Liver (tissue), 3 donors: ENCODE measurements at regions not wholly inside any gene's neighbourhood (a gene's known extent, or its start where the extent isn't known, plus 50 kb on each side); places are given as distances from the start of the nearest gene placed in this dataset.

ENCODE experiments used
- ATF3 ChIP-seq: IDR thresholded peaks from 2 replicates; pipeline ENCODE4 v1.6.1; 2016; ENCODE audit warnings: antibody characterized with exemption
- CTCF ChIP-seq: fragments of 150-350 bp; IDR thresholded peaks from 2 replicates; pipeline ENCODE4 v1.5.1; 2017; ENCODE audit warnings: improper control_type of control experiment, low read depth, low read length; ENCODE audit not compliant: missing input control
- EGR1 ChIP-seq, 2 donors: IDR thresholded peaks; 2 replicates each; pipeline ENCODE4 v1.6.1; 2016 to 2018; ENCODE audit warnings: antibody characterized with exemption in 2 of 2, low read depth in 2 of 2
- GABPA ChIP-seq, 2 donors: IDR thresholded peaks in 1 of 2; conservative IDR thresholded peaks in 1 of 2; 2 replicates each; pipeline ENCODE4 v1.6.1; 2016; ENCODE audit warnings: antibody characterized with exemption in 2 of 2, mild to moderate bottlenecking in 1 of 2, moderate library complexity in 1 of 2
- HNF4G ChIP-seq: IDR thresholded peaks from 2 replicates; pipeline ENCODE4 v1.6.1; 2016; ENCODE audit warnings: antibody characterized with exemption
- JUND ChIP-seq, 2 donors: IDR thresholded peaks; 2 replicates each; pipeline ENCODE4 v1.6.1; 2016; ENCODE audit warnings: antibody characterized with exemption in 2 of 2
- RAD21 ChIP-seq, 2 donors: IDR thresholded peaks; 2 replicates each; pipeline ENCODE4 v1.6.1; 2016; ENCODE audit warnings: antibody characterized with exemption in 2 of 2, mild to moderate bottlenecking in 2 of 2
- RXRA ChIP-seq, 2 donors: IDR thresholded peaks; 2 replicates each; pipeline ENCODE4 v1.6.1; 2017 to 2018; ENCODE audit warnings: antibody characterized with exemption in 2 of 2, mild to moderate bottlenecking in 1 of 2
- SP1 ChIP-seq: IDR thresholded peaks from 2 replicates; pipeline ENCODE4 v1.6.1; 2018; ENCODE audit warnings: antibody characterized with exemption, mild to moderate bottlenecking
- YY1 ChIP-seq: IDR thresholded peaks from 2 replicates; pipeline ENCODE4 v1.6.1; 2016; ENCODE audit warnings: antibody characterized with exemption, mild to moderate bottlenecking
- ZBTB33 ChIP-seq: IDR thresholded peaks from 2 replicates; pipeline ENCODE4 v1.6.1; 2016; ENCODE audit warnings: antibody characterized with exemption
- TF ChIP-seq, protein P1 (sequence below): IDR thresholded peaks from 2 replicates; pipeline ENCODE4 v1.6.1; 2016; ENCODE audit warnings: antibody characterized with exemption, mild to moderate bottlenecking
- TF ChIP-seq, protein P2 (sequence below): IDR thresholded peaks from 2 replicates; pipeline ENCODE4 v1.6.1; 2016; ENCODE audit warnings: antibody characterized with exemption
- donor health status: healthy.
- donor health status: healthy.

DNA sequence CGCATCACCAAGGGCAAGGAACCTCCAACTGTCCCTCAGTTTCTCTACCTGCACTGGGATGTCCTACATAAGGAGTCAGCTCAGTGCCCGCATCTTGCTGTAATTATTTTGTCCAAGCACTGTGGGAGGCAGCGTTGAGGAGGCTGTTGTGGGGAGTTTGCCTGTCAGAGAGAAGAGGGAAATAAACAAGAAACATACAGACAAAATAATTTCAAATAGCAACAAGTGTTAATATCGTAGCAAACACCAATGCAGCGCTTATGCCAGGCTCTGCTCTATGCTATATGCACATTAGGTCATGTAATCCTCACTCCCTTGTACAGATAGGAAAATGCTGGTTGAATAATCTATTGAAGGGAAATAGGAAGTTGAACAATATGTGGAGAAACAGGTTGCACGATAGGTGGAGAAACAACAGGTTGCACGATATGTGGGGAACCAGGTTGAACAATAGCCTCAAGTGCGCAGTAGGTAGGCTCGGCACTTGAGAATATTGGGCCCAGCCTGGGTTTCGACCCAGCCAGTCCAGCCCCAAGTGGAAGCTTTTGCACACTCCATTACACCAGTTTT is 91.2 kb upstream of the SIRPA start:
- TF ChIP-seq CTCF, result no peak
- no peak for TF ChIP-seq HNF4G
- TF ChIP-seq SP1, result no peak
- TF ChIP-seq, protein P1, sequence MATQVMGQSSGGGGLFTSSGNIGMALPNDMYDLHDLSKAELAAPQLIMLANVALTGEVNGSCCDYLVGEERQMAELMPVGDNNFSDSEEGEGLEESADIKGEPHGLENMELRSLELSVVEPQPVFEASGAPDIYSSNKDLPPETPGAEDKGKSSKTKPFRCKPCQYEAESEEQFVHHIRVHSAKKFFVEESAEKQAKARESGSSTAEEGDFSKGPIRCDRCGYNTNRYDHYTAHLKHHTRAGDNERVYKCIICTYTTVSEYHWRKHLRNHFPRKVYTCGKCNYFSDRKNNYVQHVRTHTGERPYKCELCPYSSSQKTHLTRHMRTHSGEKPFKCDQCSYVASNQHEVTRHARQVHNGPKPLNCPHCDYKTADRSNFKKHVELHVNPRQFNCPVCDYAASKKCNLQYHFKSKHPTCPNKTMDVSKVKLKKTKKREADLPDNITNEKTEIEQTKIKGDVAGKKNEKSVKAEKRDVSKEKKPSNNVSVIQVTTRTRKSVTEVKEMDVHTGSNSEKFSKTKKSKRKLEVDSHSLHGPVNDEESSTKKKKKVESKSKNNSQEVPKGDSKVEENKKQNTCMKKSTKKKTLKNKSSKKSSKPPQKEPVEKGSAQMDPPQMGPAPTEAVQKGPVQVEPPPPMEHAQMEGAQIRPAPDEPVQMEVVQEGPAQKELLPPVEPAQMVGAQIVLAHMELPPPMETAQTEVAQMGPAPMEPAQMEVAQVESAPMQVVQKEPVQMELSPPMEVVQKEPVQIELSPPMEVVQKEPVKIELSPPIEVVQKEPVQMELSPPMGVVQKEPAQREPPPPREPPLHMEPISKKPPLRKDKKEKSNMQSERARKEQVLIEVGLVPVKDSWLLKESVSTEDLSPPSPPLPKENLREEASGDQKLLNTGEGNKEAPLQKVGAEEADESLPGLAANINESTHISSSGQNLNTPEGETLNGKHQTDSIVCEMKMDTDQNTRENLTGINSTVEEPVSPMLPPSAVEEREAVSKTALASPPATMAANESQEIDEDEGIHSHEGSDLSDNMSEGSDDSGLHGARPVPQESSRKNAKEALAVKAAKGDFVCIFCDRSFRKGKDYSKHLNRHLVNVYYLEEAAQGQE, result no peak
- TF ChIP-seq, protein P2, sequence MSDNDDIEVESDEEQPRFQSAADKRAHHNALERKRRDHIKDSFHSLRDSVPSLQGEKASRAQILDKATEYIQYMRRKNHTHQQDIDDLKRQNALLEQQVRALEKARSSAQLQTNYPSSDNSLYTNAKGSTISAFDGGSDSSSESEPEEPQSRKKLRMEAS, result no peak
- TF ChIP-seq GABPA (IDR thresholded peaks at IDR 0.05 in 1 of 2, conservative IDR thresholded peaks at IDR 0.05 in 1 of 2), result no peak
- no peak for TF ChIP-seq ZBTB33
- TF ChIP-seq ATF3, result no peak
- TF ChIP-seq RAD21 (IDR thresholded peaks at IDR 0.05), result no peak
- TF ChIP-seq RXRA (IDR thresholded peaks at IDR 0.05), result no peak
- TF ChIP-seq YY1, result no peak
- no peak for TF ChIP-seq EGR1 (IDR thresholded peaks at IDR 0.05; ENCODE audit: low read depth in 2 of 2)
- no peak for TF ChIP-seq JUND (IDR thresholded peaks at IDR 0.05)
